NB4 (cell line): ENCODE measurements at regions not wholly inside any gene's neighbourhood (a gene's known extent, or its start where the extent isn't known, plus 50 kb on each side); places are given as distances from the start of the nearest gene placed in this dataset.

Experiments used
- DNase-seq: peaks from one replicate; pipeline ENCODE4 v3.0.0; 2010; ENCODE audit warnings: low read depth
- H3K4me3 ChIP-seq: one replicate; pipeline ENCODE4 v1.5.1; 2011; ENCODE audit warnings: mild to moderate bottlenecking, low read depth, low read length, moderate library complexity
- CTCF ChIP-seq: IDR thresholded peaks from one replicate; pipeline ENCODE4 v1.5.1; 2012; ENCODE audit warnings: low read depth, low read length
- MAX ChIP-seq: IDR thresholded peaks from 2 replicates; pipeline ENCODE4 v1.6.1; 2011; ENCODE audit warnings: low read depth, low read length
- MYC ChIP-seq: IDR thresholded peaks from 2 replicates; pipeline ENCODE4 v1.6.1; 2011; ENCODE audit warnings: low read depth, low read length
- POLR2A ChIP-seq: IDR thresholded peaks from 2 replicates; pipeline ENCODE4 v1.6.1; 2011; ENCODE audit warnings: mild to moderate bottlenecking; ENCODE audit not compliant: insufficient read length; ENCODE audit errors: extremely low read depth

- no peak overlapping the region for H3K4me3 ChIP-seq
- DNase-seq: no peak
- TF ChIP-seq MAX (no peak), CTCF (no peak), MYC (no peak), POLR2A (no peak)
Measured at GRCh38 chr16:49103298-49103697, 178.3 kb downstream of the CBLN1 start.

GRCh38 chr16:49101997-49102396, 179.6 kb downstream of the CBLN1 start:
- H3K4me3 ChIP-seq: no peak overlapping the region
- TF ChIP-seq MYC (no peak), POLR2A (no peak), MAX (no peak), CTCF (no peak)
- DNase-seq: no peak

- TF ChIP-seq CTCF: no peak
- no peak for TF ChIP-seq POLR2A
- no peak for TF ChIP-seq MAX
- TF ChIP-seq MYC: no peak
- DNase-seq: no peak
Measured at GRCh38 chr16:49100366-49100765, 181.3 kb downstream of the CBLN1 start.

GRCh38 chr16:49097964-49098363, 183.7 kb downstream of the CBLN1 start:
- DNase-seq: no peak
- TF ChIP-seq MAX (no peak), CTCF (no peak), POLR2A (no peak), MYC (no peak)
- no peak overlapping the region for H3K4me3 ChIP-seq

More at GRCh38 chr16:49100366-49100765, 181.3 kb downstream of the CBLN1 start:
- H3K4me3 ChIP-seq: no peak overlapping the region

GRCh38 chr16:49096176-49096945, 185.3 kb downstream of the CBLN1 start:
- DNase-seq: no peak
- H3K4me3 ChIP-seq: no peak overlapping the region
- TF ChIP-seq MAX (no peak), MYC (no peak), POLR2A (no peak), CTCF (no peak)
